WTC11 (cell line): ENCODE measurements at regions not wholly inside any gene's neighbourhood (a gene's known extent, or its start where the extent isn't known, plus 50 kb on each side); places are given as distances from the start of the nearest gene placed in this dataset.

Source experiments
- CREM ChIP-seq: sonication (generic); formaldehyde crosslinking; IDR thresholded peaks from 2 replicates; pipeline ENCODE4 v1.8.1; 2022; ENCODE audit warnings: mild to moderate bottlenecking, missing genetic modification reagents, moderate library complexity
- CTCF ChIP-seq: fragments of 200-600 bp; IDR thresholded peaks from 2 replicates; pipeline ENCODE4 v1.8.0; 2022; ENCODE audit warnings: antibody characterized with exemption
- E2F4 ChIP-seq: sonication (generic); formaldehyde crosslinking; IDR thresholded peaks from 2 replicates; pipeline ENCODE4 v1.8.1; 2022; ENCODE audit warnings: low read depth, mild to moderate bottlenecking, moderate library complexity, missing genetic modification reagents, borderline replicate concordance
- ESRRA ChIP-seq: sonication (generic); formaldehyde crosslinking; IDR thresholded peaks from 2 replicates; pipeline ENCODE4 v1.8.1; 2022; ENCODE audit warnings: mild to moderate bottlenecking, missing genetic modification reagents, borderline replicate concordance
- GABPB1 ChIP-seq: sonication (generic); formaldehyde crosslinking; IDR thresholded peaks from 2 replicates; pipeline ENCODE4 v1.8.1; 2023; ENCODE audit warnings: mild to moderate bottlenecking, missing genetic modification reagents
- SMAD3 ChIP-seq: sonication (generic); formaldehyde crosslinking; IDR thresholded peaks from 2 replicates; pipeline ENCODE4 v1.8.0; 2022; ENCODE audit warnings: missing genetic modification reagents, mild to moderate bottlenecking, borderline replicate concordance
- SP1 ChIP-seq: sonication (generic); formaldehyde crosslinking; conservative IDR thresholded peaks from 2 replicates; pipeline ENCODE4 v1.8.1; 2022; ENCODE audit warnings: missing genetic modification reagents
- ZNF232 ChIP-seq: sonication (generic); formaldehyde crosslinking; IDR thresholded peaks from 2 replicates; pipeline ENCODE4 v1.8.0; 2022; ENCODE audit warnings: mild to moderate bottlenecking, missing genetic modification reagents

GRCh38 chr9:21730899-21731298 is 71.5 kb upstream of the MTAP start:
- TF ChIP-seq CTCF (no peak), SMAD3 (no peak), E2F4 (CRISPR knock-in tag) (no peak), ESRRA (no peak), GABPB1 (no peak), ZNF232 (no peak), CREM (CRISPR knock-in tag) (no peak), SP1 (CRISPR knock-in tag) (no peak)
